ENCODE measurements at regions not wholly inside any gene's neighbourhood (a gene's known extent, or its start where the extent isn't known, plus 50 kb on each side); places are given as distances from the start of the nearest gene placed in this dataset.

DNA sequence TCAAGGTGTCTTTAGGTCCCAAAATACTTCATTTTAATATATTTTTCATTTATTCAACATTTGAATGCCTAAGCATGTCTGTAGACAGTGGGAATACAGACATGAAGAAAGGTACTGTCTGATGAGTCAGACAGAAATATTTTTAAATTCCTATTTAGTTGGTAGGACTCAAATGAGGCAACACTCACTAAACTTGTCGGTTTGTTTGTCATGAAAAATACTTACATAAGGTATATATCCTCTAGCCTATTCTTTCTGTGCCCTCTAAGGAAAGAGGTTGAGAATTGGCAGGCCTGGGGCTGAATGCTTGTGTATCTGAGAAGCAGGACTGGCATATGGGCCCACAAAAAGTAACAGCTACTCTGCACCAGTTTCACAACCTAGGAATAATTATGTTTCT lies 423.6 kb upstream of the MDFIC2 start:
- TF ChIP-seq CTCF (IDR thresholded peaks at IDR 0.05), result no peak

DNA sequence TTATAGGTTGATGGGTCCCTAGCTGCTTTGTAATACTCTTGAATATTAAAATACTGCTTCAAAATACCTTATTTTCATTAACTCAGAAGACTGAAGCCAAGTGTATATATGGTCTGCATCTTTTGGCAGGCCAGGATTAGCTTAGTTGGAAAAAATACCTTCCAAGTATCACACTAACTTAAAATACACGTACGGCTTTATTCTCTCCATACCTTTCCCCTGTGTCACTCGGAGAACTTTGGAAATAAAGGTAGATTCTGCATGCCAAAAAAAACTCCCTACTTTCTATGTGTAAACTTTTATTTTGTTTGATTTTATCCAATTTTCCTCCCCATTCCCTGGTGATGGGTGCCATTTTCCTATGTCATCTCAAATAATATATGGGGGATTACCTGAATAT lies 422.3 kb upstream of the MDFIC2 start:
- no peak for TF ChIP-seq CTCF (IDR thresholded peaks at IDR 0.05)

DNA sequence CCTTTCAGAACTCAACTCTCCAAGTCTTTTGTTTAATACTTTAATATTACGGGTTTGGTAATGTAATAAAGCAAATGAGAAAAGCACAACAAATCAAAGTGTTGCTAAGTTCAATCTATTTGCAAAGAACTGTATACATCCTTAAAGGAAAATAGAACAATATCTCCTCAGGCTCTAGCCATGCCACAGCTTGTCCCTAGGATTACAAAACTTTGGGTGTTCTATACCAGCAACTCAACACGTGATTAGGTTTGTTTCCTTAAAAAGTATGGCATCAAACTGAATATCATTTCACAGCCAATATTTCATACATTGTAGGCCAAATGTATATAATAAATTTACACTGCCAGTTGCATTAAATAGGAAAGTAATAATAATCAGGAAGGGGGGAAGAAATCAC lies 418.6 kb upstream of the MDFIC2 start:
- TF ChIP-seq CTCF (IDR thresholded peaks at IDR 0.05), result no peak

DNA sequence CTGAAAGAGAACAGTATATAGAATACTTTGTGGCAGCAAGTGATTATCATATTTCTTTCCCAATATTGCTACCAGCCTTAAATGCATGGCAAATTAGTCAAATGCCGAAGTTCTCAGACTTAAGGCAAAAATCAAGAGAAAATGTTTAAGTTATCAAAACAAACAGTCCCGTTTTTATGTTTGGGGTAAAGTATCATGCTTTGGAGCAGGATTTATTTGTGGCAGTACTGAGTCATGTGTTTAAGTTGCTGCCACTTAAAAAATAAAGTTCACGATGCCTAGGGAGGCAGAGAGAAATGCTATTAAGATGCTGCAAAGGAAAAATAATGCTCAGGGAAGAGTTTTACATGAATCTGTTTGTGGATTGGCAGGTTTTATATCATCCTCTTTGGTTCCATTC lies 417.4 kb upstream of the MDFIC2 start:
- TF ChIP-seq CTCF (IDR thresholded peaks at IDR 0.05), result no peak

DNA sequence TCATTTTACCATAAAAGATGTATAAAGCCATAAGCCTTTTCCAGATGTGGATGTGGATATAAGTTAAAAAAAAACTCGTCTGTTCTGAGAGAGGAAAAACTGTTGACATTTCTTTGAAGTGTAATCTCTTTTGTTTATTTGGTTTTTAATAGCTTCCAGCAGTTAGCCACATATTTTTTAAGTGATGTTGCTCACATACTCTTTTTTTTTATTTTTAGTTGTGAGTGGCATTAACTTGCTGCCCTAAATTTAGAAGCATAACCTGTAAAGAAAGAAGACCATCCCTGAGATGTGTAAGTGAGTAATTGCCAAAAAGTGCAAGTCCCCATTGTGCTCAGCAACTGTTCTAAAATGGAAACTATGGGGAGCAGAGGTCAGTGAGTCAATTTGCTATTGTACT lies 415.9 kb upstream of the MDFIC2 start:
- no peak for TF ChIP-seq CTCF (IDR thresholded peaks at IDR 0.05)

DNA sequence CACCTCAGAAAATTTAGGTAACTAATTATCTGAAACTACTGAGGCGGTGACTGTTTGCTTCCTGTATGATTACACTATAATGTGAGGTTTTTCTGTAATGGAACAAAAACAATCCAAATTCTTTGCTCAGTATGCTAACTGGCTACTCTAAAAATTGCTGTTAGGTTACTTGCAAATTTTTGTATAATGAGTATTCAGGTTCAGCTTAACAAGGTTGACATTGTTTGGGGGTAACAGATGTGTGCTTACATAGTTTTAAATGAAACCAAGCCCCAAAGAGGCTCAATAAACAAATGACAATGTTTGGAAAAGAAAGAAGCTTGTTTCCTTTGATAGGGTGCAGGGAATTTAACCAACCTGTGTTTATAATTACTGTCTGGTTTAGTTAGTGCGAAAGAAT lies 414.5 kb upstream of the MDFIC2 start:
- no peak for TF ChIP-seq CTCF (IDR thresholded peaks at IDR 0.05)

DNA sequence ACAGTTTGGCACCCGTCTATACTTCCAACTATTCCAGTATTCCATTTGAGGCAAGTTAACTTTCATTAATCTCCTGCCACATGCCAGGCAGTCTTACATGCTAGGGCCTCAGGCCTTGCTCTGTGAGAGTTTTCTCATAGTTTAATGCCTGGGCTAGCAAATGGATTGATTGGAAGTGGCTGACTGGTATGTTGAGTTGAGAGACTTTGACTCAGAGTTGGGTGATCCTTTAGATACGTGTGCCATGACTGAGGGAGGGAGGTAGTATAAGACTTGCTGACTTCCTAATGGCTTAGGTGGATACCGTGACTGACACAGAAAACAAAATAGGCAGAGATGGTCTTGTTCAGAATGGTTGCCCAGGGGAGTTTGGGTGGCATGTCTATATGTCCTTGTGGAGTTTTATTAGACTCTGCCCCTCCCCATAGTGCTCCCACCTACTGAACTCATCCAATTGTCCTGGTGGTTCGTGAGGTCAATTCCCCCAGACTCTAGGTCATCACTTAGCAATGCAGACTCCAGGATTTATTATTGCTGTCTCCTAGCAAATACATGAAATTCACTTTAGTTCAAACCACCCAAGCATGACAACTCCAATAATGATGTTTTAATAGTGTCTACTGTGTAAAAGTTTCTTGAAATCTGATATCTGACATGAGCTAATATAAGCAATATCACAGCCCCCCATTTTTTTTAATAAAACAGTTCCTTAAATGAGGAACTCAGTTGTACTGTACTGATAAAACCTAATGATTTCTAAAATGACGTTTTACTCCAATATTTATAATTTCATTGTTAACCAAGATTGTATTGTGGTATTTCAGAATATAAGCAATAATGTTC lies 413.9 kb upstream of the MDFIC2 start:
- TF ChIP-seq CTCF (IDR thresholded peaks at IDR 0.05), result no peak

DNA sequence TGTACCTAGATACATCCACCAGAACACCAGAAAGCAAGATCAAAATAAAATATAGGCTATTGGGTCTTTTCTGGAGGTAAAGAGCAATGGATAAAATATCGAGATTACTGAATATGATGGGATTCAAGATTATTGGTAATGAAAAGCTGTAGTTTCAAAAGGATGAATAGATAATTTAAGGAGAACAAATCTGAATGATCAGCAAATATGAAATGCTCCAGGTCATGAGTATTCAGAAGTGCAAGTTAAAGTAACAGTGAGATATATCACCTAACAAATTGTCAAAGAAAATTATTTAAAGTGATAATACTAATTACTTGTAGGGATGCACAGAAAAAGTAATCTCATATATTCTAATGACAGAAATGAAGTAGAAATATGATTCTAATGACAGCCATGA lies 409.6 kb upstream of the MDFIC2 start:
- TF ChIP-seq CTCF (IDR thresholded peaks at IDR 0.05), result no peak
